ENCODE measurements at regions not wholly inside any gene's neighbourhood (a gene's known extent, or its start where the extent isn't known, plus 50 kb on each side); places are given as distances from the start of the nearest gene placed in this dataset.

GRCh38 chr10:106053061-106053460 lies 1111.4 kb downstream of the SORCS1 start:
- Histone ChIP-seq H3K27ac (no peak overlapping the region), H3K27me3 (no peaks in the 10 kb centered on the region), H3K9me3 (no peaks in the 10 kb centered on the region), H3K4me1 (no peaks in the 10 kb centered on the region), H3K36me3 (no peaks in the 10 kb centered on the region), H3K4me3 (no peak overlapping the region)
- no peak for DNase-seq
- ATAC-seq, result no peak
- TF ChIP-seq CTCF (IDR thresholded peaks at IDR 0.05) (no peak), POLR2A (IDR thresholded peaks at IDR 0.05) (no peak)
- 73% methylated on average over 6 of the region's 6 CpGs for WGBS (ENCODE audit: insufficient coverage, low coverage, low lambda C conversion rate, missing lambda C conversion rate)
- intact Hi-C loops (cut with DNase I), result no loop called here

DNA sequence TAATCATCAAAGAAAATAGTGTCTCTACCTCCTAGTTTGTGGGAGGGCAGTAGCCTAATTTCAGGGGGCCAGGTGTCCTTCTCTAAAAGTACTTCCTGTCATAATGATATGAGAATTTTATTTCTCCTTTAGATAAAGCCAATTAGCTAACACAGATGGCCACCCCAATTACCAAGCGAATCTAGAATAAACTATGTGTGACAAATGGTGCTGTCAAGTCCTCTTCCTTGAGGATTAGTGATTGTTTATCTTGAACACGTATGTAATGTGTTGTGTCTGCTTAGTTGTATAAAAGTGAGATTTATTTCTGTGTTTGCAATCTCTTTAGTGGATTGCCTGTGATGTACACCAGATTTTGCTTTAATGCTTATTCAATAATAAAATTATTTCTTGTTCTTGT lies 1120.0 kb downstream of the SORCS1 start:
- DNase-seq (no peak), ATAC-seq (no peak)
- Histone ChIP-seq H3K36me3 (no peaks in the 10 kb centered on the region), H3K9me3 (no peaks in the 10 kb centered on the region), H3K27me3 (no peaks in the 10 kb centered on the region), H3K27ac (no peak overlapping the region), H3K4me3 (no peak overlapping the region), H3K4me1 (no peaks in the 10 kb centered on the region)
- 38% methylated on average over 2 of the region's 2 CpGs for WGBS (ENCODE audit: insufficient coverage, low coverage, low lambda C conversion rate, missing lambda C conversion rate)
- intact Hi-C loops (cut with DNase I), result no loop called here
- TF ChIP-seq POLR2A (IDR thresholded peaks at IDR 0.05), result no peak
- TF ChIP-seq CTCF (IDR thresholded peaks at IDR 0.05), result no peak

DNA sequence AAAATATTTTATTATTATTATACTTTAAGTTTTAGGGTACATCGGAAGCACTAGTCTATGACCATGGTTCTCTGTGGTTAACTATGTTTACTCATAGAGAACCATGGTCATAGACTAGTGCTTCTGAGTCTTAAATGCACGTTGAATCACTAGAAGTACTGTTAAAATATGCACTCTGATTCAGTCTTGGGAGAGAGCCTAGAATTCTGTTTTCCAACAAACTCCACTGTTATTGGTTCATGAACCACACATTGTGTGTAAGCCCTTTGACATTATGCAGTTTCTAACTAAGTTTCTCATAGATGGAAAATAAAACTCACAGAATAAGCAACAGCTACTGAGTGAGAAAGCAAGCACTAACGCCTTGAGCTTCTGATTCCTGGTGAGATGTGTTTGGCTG lies 1120.6 kb downstream of the SORCS1 start:
- no peaks in the 10 kb centered on the region for H3K27me3 ChIP-seq
- H3K9me3 ChIP-seq, result no peaks in the 10 kb centered on the region
- H3K4me3 ChIP-seq, result no peak overlapping the region
- H3K36me3 ChIP-seq, result no peaks in the 10 kb centered on the region
- H3K4me1 ChIP-seq, result no peaks in the 10 kb centered on the region
- ATAC-seq, result peak in 1 of 4 donors; percentile 43
- DNase-seq, result no peak
- WGBS (ENCODE audit: insufficient coverage, low coverage, low lambda C conversion rate, missing lambda C conversion rate), result 52% methylated on average over 3 of the region's 3 CpGs
- intact Hi-C loops (cut with DNase I), result no loop called here
- no peak overlapping the region for H3K27ac ChIP-seq
- TF ChIP-seq POLR2A (IDR thresholded peaks at IDR 0.05) (no peak), CTCF (IDR thresholded peaks at IDR 0.05) (no peak)

GRCh38 chr10:106038246-106038645 lies 1126.3 kb downstream of the SORCS1 start:
- Histone ChIP-seq H3K4me3 (no peak overlapping the region), H3K27ac (no peak overlapping the region), H3K4me1 (no peaks in the 10 kb centered on the region), H3K27me3 (no peaks in the 10 kb centered on the region), H3K36me3 (no peaks in the 10 kb centered on the region), H3K9me3 (peaks cover 0 to 3% (median 0%) of the 10 kb centered on the region in 4 donors)
- TF ChIP-seq CTCF (IDR thresholded peaks at IDR 0.05) (no peak), POLR2A (IDR thresholded peaks at IDR 0.05) (no peak)
- ATAC-seq (no peak), DNase-seq (no peak)
- 94% methylated on average over 1 of the region's 1 CpG for WGBS (ENCODE audit: insufficient coverage, low coverage, low lambda C conversion rate, missing lambda C conversion rate)
- intact Hi-C loops (cut with DNase I), result no loop called here

DNA sequence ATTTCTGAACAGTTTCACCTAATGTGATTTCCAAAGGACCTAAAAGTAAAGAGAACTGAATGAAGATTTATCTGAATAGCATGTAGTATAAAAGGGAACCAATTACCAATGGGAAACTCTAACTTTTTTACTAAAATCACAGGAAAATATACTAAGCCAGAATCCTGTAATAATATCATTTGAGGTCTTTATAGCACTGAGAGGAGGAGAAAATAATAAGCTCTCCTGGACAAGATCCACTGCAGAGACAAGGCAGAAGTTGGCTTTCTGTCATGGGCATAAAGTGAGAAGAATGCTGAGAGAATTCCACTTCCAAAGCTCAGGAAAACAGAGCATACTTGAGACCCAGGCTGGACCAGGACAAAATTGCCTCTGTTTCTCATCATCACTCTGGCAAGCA lies 1131.4 kb downstream of the SORCS1 start:
- no peaks in the 10 kb centered on the region for H3K36me3 ChIP-seq
- no peak overlapping the region for H3K4me3 ChIP-seq
- H3K27ac ChIP-seq, result no peak overlapping the region
- DNase-seq (no peak), ATAC-seq (no peak)
- no peaks in the 10 kb centered on the region for H3K27me3 ChIP-seq
- peaks cover 0 to 6% (median 0%) of the 10 kb centered on the region in 4 donors for H3K4me1 ChIP-seq
- peaks cover 0 to 3% (median 0%) of the 10 kb centered on the region in 4 donors for H3K9me3 ChIP-seq
- intact Hi-C loops (cut with DNase I), result no loop called here
- TF ChIP-seq CTCF (IDR thresholded peaks at IDR 0.05), result no peak
- TF ChIP-seq POLR2A (IDR thresholded peaks at IDR 0.05), result no peak

Measured in right lobe of liver (tissue), 6 donors.